ENCODE measurements at regions not wholly inside any gene's neighbourhood (a gene's known extent, or its start where the extent isn't known, plus 50 kb on each side); places are given as distances from the start of the nearest gene placed in this dataset.

GRCh38 chr12:67391656-67392055 is 122.5 kb downstream of the CAND1 start:
- Histone ChIP-seq H3K27ac (ENCODE audit: insufficient read length, low read depth, low read length) (no peak overlapping the region), H4K8ac (replicated peaks; ENCODE audit: insufficient read length, low read depth, low read length) (no peak overlapping the region), H2BK5ac (ENCODE audit: insufficient read length, low read length) (no peak overlapping the region), H3K56ac (ENCODE audit: insufficient read length, low read depth, low read length) (no peak overlapping the region), H3K4me1 (ENCODE audit: insufficient read depth, low read length) (no peaks in the 10 kb centered on the region), H3K23me2 (ENCODE audit: insufficient read length, low read depth, low read length, poor library complexity, severe bottlenecking) (no peaks in the 10 kb centered on the region), H3K4ac (ENCODE audit: low read depth, low read length) (no peak overlapping the region), H2AK5ac (ENCODE audit: insufficient read length, low read length) (no peak overlapping the region), H3K18ac (ENCODE audit: insufficient read length, low read depth, low read length) (no peak overlapping the region), H2BK12ac (ENCODE audit: insufficient read length, low read depth, low read length) (no peak overlapping the region), H3K27me3 (ENCODE audit: insufficient read depth, low read length) (no peaks in the 10 kb centered on the region), H4K5ac (ENCODE audit: insufficient read length, low read depth, low read length) (no peak overlapping the region), H3K14ac (ENCODE audit: insufficient read depth, low read length) (no peak overlapping the region), H3T11ph (ENCODE audit: low read length) (no peak overlapping the region), H2BK120ac (ENCODE audit: low read depth, low read length, poor library complexity, severe bottlenecking) (no peak overlapping the region), H3K9me3 (ENCODE audit: control insufficient read depth, low read depth, low read length) (no peaks in the 10 kb centered on the region), H2BK15ac (ENCODE audit: low read depth, low read length) (no peak overlapping the region), H2BK20ac (ENCODE audit: low read depth, low read length, poor library complexity, severe bottlenecking) (no peak overlapping the region), H2AFZ (ENCODE audit: low read length) (no peak overlapping the region), H4K20me1 (ENCODE audit: control insufficient read depth, insufficient read depth, insufficient read length) (no peaks in the 10 kb centered on the region), H3K4me2 (ENCODE audit: insufficient read depth, insufficient read length, low read length) (no peak overlapping the region), H3K79me1 (ENCODE audit: insufficient read depth, low read depth, low read length, poor library complexity, severe bottlenecking) (no peaks in the 10 kb centered on the region), H3K9ac (ENCODE audit: extremely low read depth, insufficient read length, low read length) (no peak overlapping the region), H4K91ac (ENCODE audit: insufficient read length, low read depth, low read length) (no peak overlapping the region), H3K79me2 (ENCODE audit: insufficient read depth, low read length) (no peaks in the 10 kb centered on the region), H3K23ac (ENCODE audit: insufficient read length, low read depth, low read length) (no peak overlapping the region)
- no CpG with 5 or more reads among the region's 2 CpGs for WGBS (ENCODE audit: extremely low coverage, insufficient read length, low lambda C conversion rate)
- Mint-ChIP-seq H3K36me3 (ENCODE audit: insufficient read depth in 1 of 3, low read depth in 3 of 3) (no peaks in the 10 kb centered on the region), H3K9me3 (no peaks in the 10 kb centered on the region), H3K27ac (no peak overlapping the region), H3K27me3 (ENCODE audit: low read depth) (no peaks in the 10 kb centered on the region), H3K4me1 (peaks cover 10 to 15% of the 10 kb centered on the region in 2 experiments), H3K4me3 (no peak overlapping the region)
- TF ChIP-seq, protein P1, sequence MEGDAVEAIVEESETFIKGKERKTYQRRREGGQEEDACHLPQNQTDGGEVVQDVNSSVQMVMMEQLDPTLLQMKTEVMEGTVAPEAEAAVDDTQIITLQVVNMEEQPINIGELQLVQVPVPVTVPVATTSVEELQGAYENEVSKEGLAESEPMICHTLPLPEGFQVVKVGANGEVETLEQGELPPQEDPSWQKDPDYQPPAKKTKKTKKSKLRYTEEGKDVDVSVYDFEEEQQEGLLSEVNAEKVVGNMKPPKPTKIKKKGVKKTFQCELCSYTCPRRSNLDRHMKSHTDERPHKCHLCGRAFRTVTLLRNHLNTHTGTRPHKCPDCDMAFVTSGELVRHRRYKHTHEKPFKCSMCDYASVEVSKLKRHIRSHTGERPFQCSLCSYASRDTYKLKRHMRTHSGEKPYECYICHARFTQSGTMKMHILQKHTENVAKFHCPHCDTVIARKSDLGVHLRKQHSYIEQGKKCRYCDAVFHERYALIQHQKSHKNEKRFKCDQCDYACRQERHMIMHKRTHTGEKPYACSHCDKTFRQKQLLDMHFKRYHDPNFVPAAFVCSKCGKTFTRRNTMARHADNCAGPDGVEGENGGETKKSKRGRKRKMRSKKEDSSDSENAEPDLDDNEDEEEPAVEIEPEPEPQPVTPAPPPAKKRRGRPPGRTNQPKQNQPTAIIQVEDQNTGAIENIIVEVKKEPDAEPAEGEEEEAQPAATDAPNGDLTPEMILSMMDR (conservative IDR thresholded peaks at IDR 0.05) = no peak
- no peak for DNase-seq
